ENCODE measurements at regions not wholly inside any gene's neighbourhood (a gene's known extent, or its start where the extent isn't known, plus 50 kb on each side); places are given as distances from the start of the nearest gene placed in this dataset.

DNA sequence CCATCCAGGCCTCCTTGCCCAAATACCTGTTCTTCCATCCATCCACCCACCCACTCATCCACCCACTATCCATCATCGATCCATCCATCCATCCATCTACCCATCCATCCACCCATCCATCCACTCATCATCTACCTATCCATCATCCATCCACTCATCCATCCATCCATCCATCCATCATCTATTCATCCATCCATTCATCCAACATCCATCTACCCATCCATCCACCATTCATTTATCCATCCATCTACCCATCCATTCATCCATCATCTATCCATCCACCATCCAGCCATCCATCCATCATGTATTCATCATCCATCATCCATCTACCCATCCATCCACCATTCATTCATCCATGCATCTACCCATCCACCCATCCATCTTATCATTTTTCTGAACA lies 413.2 kb downstream of the CTTN start:
- ATAC-seq (ENCODE audit: insufficient read depth, low FRiP score) (no peak), DNase-seq (no peak)
- Histone ChIP-seq H3K9me3 (ENCODE audit: control insufficient read depth in 4 of 4, insufficient read depth in 3 of 4, low read length in 3 of 4) (no peaks in the 10 kb centered on the region), H3K27ac (ENCODE audit: low read depth in 1 of 2, low read length in 1 of 2) (no peak overlapping the region), H3K4me3 (no peak overlapping the region), H3K9ac (ENCODE audit: insufficient read depth in 1 of 2, low read length in 2 of 2) (no peak overlapping the region), H3K36me3 (ENCODE audit: control insufficient read depth in 4 of 4, insufficient read depth in 4 of 4, low read length in 4 of 4) (no peaks in the 10 kb centered on the region), H3K4me1 (ENCODE audit: control insufficient read depth in 5 of 5, insufficient read depth in 5 of 5, low read length in 5 of 5) (no peaks in the 10 kb centered on the region), H3K27me3 (ENCODE audit: control insufficient read depth in 3 of 3, insufficient read depth in 3 of 3, low read length in 2 of 3) (no peaks in the 10 kb centered on the region)
- 100% methylated on average over 1 of the region's 1 CpG for WGBS, 2 donors
- no peak for TF ChIP-seq CTCF (IDR thresholded peaks at IDR 0.05; ENCODE audit: control extremely low read depth, extremely low read depth)

- Histone ChIP-seq H3K4me1 (ENCODE audit: control insufficient read depth in 5 of 5, insufficient read depth in 5 of 5, low read length in 5 of 5) (no peaks in the 10 kb centered on the region), H3K9me3 (ENCODE audit: control insufficient read depth in 4 of 4, insufficient read depth in 3 of 4, low read length in 3 of 4) (no peaks in the 10 kb centered on the region), H3K27ac (ENCODE audit: low read depth in 1 of 2, low read length in 1 of 2) (no peak overlapping the region), H3K9ac (ENCODE audit: insufficient read depth in 1 of 2, low read length in 2 of 2) (no peak overlapping the region), H3K36me3 (ENCODE audit: control insufficient read depth in 4 of 4, insufficient read depth in 4 of 4, low read length in 4 of 4) (no peaks in the 10 kb centered on the region), H3K27me3 (ENCODE audit: control insufficient read depth in 3 of 3, insufficient read depth in 3 of 3, low read length in 2 of 3) (no peaks in the 10 kb centered on the region), H3K4me3 (no peak overlapping the region)
- DNase-seq, result no peak
- WGBS, 2 donors, result 82 to 88% methylated on average over 4 of the region's 4 CpGs
- TF ChIP-seq CTCF (IDR thresholded peaks at IDR 0.05; ENCODE audit: control extremely low read depth, extremely low read depth), result no peak
- no peak for ATAC-seq (ENCODE audit: insufficient read depth, low FRiP score)
Measured at GRCh38 chr11:70811915-70812314, 413.6 kb downstream of the CTTN start.

GRCh38 chr11:70812472-70812871 lies 414.1 kb downstream of the CTTN start:
- TF ChIP-seq CTCF (IDR thresholded peaks at IDR 0.05; ENCODE audit: control extremely low read depth, extremely low read depth), result no peak
- no peaks in the 10 kb centered on the region for H3K9me3 ChIP-seq (ENCODE audit: control insufficient read depth in 4 of 4, insufficient read depth in 3 of 4, low read length in 3 of 4)
- no peaks in the 10 kb centered on the region for H3K36me3 ChIP-seq (ENCODE audit: control insufficient read depth in 4 of 4, insufficient read depth in 4 of 4, low read length in 4 of 4)
- H3K4me3 ChIP-seq, result no peak overlapping the region
- 93 to 94% methylated on average over 4 of the region's 4 CpGs for WGBS, 2 donors
- no peak for ATAC-seq (ENCODE audit: insufficient read depth, low FRiP score)
- no peaks in the 10 kb centered on the region for H3K4me1 ChIP-seq (ENCODE audit: control insufficient read depth in 5 of 5, insufficient read depth in 5 of 5, low read length in 5 of 5)
- no peak overlapping the region for H3K27ac ChIP-seq (ENCODE audit: low read depth in 1 of 2, low read length in 1 of 2)
- H3K9ac ChIP-seq (ENCODE audit: insufficient read depth in 1 of 2, low read length in 2 of 2), result no peak overlapping the region
- DNase-seq, result no peak
- no peaks in the 10 kb centered on the region for H3K27me3 ChIP-seq (ENCODE audit: control insufficient read depth in 3 of 3, insufficient read depth in 3 of 3, low read length in 2 of 3)

DNA sequence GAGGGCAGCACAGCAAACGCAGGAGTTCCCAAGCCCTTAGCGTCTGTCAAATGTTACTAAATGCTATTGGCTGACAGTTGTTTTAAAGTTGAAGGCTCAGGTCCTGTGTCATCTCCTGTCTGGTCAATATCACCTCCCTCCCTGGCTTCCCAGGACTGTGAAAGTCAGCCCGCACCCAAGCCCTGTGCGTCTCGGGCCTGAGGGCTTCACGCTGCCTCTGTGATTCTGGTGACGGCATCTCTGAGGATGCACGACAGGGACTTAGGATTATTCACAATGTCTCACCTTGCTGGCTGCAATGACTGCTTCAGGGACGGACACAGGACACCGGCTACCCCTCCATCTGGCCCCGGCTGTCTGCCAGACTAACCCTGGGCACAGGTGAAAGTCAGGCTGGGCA lies 415.3 kb downstream of the CTTN start:
- TF ChIP-seq CTCF (IDR thresholded peaks at IDR 0.05; ENCODE audit: control extremely low read depth, extremely low read depth), result no peak
- 88 to 95% methylated on average over 11 of the region's 11 CpGs for WGBS, 2 donors
- H3K9me3 ChIP-seq (ENCODE audit: control insufficient read depth in 4 of 4, insufficient read depth in 3 of 4, low read length in 3 of 4), result no peaks in the 10 kb centered on the region
- no peaks in the 10 kb centered on the region for H3K27me3 ChIP-seq (ENCODE audit: control insufficient read depth in 3 of 3, insufficient read depth in 3 of 3, low read length in 2 of 3)
- no peak overlapping the region for H3K9ac ChIP-seq (ENCODE audit: insufficient read depth in 1 of 2, low read length in 2 of 2)
- no peak overlapping the region for H3K27ac ChIP-seq (ENCODE audit: low read depth in 1 of 2, low read length in 1 of 2)
- no peak for DNase-seq
- ATAC-seq (ENCODE audit: insufficient read depth, low FRiP score), result no peak
- H3K4me3 ChIP-seq, result no peak overlapping the region
- H3K36me3 ChIP-seq (ENCODE audit: control insufficient read depth in 4 of 4, insufficient read depth in 4 of 4, low read length in 4 of 4), result no peaks in the 10 kb centered on the region
- H3K4me1 ChIP-seq (ENCODE audit: control insufficient read depth in 5 of 5, insufficient read depth in 5 of 5, low read length in 5 of 5), result peaks cover 0 to 3% (median 0%) of the 10 kb centered on the region in 5 donors

Data from lung (tissue), 11 donors.